HG03196 (cell line): ENCODE measurements at regions not wholly inside any gene's neighbourhood (a gene's known extent, or its start where the extent isn't known, plus 50 kb on each side); places are given as distances from the start of the nearest gene placed in this dataset.
"Not testable (repeated sequence)": the region's sequence is repeated elsewhere in the genome, so short reads cannot be mapped to it uniquely, and the experiment has no call there.

ENCODE experiments used
- ATAC-seq: cut with Tn5 transposase; IDR thresholded peaks from one replicate; pipeline ENCODE4 v1.9.1; 2021; ENCODE audit not compliant: unreplicated experiment

- no peak for ATAC-seq
Measured at GRCh38 chrX:13478740-13479451, 90.5 kb upstream of the EGFL6 start.

DNA sequence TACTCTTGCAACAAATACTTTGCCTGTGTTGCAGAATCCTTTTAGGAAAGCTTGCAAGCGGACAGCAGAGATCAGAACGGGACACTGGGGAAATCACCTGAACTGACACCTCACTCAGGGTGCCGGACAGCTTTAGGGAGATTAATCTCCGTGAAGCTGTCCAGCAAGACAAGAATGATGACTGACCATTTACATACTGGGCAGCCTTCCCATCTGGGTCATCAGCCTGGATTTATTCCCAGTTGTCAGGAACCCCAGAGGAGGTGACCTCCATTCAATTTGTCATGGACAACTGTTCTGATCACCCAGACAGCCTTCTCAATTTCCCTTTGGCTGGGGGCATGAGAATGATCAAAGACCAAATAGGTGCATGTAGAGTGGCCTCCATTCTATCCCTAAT lies 93.0 kb upstream of the EGFL6 start:
- ATAC-seq = no peak

- ATAC-seq = peak; percentile 42
Measured at GRCh38 chrX:13474164-13474516, 95.3 kb upstream of the EGFL6 start.

- peak; percentile 69 for ATAC-seq
Measured at GRCh38 chrX:13473442-13474163, 95.8 kb upstream of the EGFL6 start.

DNA sequence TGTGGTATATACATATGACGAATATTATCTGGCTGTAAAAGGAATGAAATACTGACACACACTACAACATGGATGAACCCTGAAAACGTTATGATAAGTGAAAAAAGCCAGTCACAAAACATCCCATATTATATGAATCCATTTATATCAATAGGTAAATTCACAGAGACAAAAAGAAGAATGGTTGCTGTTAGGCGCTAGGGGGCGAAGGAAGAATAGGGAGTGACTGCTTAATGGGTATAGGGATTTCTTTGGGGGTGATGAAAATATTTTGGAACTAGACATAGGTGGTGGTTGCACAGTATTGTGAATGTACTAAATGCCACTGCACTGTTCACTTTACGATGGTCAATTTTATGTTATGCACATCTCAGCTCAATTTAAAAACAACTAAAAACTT lies 96.4 kb upstream of the EGFL6 start:
- no peak for ATAC-seq

DNA sequence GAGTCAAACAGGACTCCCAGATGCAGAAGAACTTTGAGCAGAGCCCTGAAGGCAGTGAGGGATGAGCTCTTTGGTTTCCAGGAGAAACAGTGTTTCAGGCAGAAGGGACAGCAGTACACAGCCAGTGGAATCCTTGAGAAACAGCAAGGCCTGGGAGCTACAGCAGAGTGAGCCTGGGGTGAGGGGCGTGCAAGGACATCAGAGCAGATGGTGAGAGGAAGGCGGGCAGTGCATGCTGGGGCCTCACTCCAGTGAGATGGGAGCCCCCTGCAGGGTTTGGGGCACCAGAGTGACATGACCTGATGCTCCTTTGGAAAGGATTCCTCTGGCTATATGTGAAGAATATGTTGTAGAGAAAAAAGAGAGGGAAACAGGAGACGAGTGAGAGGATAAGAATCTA lies 98.1 kb upstream of the EGFL6 start:
- ATAC-seq = no peak

GRCh38 chrX:13470685-13470977 lies 98.8 kb upstream of the EGFL6 start:
- no peak for ATAC-seq

GRCh38 chrX:13469963-13470684 lies 99.3 kb upstream of the EGFL6 start:
- ATAC-seq = no peak

DNA sequence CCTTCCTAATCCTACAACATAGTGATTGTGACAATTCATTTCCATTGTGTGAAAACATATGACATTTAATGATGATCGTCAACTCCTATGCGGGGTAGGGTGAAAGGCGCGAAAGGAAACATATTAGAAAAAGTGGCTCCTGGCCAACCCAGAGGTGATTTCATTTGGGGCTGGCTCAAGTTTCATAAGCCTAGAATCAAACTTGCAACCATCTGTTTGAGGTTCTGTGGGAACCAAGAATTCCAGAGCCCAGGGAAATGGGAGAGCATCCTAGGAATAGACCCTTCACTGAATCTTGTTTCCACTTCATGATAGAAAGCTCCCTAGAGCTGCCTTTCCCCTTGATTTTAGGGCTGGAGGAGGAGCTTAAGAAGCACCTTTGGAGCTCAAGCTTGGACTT lies 101.3 kb upstream of the EGFL6 start:
- ATAC-seq = no peak

GRCh38 chrX:13467243-13467642 lies 102.2 kb upstream of the EGFL6 start:
- ATAC-seq = no peak

DNA sequence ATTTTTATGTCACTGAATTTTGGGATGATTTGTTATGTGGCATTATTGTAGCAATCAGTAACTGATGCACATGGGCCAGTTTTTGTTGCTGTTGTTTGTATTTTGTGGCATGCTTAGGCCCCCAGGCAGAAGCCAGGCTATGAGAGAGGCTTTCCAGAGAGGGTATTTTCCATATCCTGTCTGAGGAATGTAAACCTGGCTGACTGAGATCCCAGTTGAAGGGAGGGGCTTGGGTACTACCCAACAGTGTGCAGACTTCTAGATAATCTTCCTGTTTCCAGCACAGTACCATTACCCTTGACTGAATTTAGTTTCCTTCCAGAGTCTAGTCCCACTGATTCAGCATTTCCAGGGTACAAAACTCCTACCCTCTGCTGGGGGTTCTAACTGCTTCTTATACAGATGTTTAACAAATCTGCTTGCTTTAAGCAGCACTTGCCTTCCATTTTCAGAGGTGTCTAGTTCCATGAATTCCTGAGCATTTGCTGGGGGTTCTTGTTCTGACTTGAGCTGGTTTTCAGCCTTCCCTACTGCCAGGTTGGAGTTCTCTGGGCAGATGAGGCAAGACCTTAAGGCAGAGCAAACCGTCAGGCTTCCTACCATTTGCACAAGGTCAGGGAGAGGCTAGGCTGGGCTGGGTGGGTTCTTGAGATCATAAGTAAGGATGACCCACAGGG lies 104.7 kb upstream of the EGFL6 start:
- ATAC-seq = no peak

- no peak for ATAC-seq
Measured at GRCh38 chrX:13463608-13464007, 105.8 kb upstream of the EGFL6 start.

DNA sequence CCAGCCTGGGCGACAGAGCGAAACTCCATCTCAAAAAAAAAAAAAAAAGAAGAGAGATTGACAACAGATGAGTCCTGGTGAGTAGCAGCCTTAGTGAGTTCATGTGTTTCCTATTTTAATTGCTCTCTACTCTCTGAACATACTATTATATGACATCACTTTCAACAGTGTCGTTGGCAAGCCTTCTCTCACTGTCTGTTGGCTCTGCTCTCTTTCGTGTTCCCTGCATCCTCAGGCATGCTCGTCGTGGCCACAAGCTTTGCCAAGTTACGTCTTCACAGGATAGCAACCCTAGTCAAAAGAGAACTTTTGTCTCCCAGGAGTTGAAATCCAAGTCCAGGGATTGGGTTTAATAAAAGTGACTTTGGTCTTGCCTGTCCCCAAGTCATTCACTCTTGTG lies 117.1 kb upstream of the EGFL6 start:
- ATAC-seq = no peak

- no peak for ATAC-seq
Measured at GRCh38 chrX:13449441-13449840, 120.0 kb upstream of the EGFL6 start.

DNA sequence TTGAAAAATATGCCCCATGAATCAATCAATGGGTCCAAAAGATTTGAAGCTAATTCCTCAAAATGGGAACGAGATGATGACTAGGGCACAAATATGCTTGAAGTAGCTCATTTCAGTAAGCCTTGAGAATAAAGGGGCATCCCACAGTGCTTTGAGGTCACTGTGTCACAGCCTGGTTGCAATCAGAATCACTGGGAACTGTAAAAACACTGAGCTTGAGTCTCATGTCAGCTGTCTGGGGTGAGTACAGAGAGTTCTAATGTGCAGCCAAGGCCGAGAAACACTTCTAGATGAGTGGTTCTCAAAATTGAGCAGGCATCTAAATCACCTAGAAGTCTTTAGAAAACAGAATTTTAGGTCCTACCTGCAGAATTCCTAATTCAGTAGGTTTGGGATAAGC lies 120.5 kb upstream of the EGFL6 start:
- ATAC-seq = no peak

DNA sequence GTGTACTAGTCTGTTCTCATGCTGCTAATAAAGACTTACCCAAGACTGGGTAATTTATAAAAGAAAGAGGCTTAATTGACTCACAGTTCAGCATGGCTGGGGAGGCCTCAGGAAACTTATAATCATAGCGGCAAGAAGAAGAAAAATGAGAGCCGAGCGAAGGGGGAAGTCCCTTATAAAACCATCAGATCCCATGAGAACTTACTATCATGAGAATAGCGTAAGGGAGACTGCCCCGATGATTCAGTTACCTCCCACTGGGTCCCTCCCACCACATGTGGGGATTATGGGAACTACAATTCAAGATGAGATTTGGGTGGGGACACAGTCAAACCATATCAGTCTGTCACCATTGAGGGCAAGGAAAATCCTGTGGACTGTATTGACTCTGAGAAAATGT lies 121.8 kb upstream of the ATXN3L start:
- not testable (repeated sequence) for ATAC-seq

DNA sequence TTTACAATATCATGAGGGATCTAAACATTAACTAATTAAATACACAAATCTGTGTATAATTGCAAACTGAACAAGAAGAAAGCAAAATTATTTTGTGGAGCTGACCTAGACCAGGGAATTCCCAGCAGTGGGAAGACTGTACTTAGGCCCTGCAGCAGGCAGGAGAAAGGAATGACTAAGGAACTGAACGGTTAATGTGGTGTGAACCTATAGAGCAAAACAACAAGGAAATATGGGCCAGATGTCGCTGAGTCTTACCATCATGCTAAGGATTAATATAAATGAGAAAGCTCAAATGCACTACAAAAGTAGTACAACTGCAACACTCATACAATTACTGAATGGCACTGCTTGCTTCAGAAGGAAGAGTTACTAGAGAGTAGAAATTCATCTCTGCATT lies 120.3 kb upstream of the ATXN3L start:
- ATAC-seq = no peak

- ATAC-seq = no peak
Measured at GRCh38 chrX:13433298-13433605, 113.4 kb upstream of the ATXN3L start.

GRCh38 chrX:13432414-13433297 lies 112.8 kb upstream of the ATXN3L start:
- no peak for ATAC-seq

GRCh38 chrX:13430136-13430827 lies 110.4 kb upstream of the ATXN3L start:
- ATAC-seq = no peak
